H1 (cell line): ENCODE measurements at regions not wholly inside any gene's neighbourhood (a gene's known extent, or its start where the extent isn't known, plus 50 kb on each side); places are given as distances from the start of the nearest gene placed in this dataset.
A peak's percentile ranks its signal among the peaks of the same experiment; 100 is the strongest.

Source experiments
- CTCF ChIA-PET: fragments of 300-600 bp; sonication (Branson Sonifier 250); formaldehyde crosslinking; loops from one replicate; lab custom pipeline; 2021; ENCODE audit not compliant: partially characterized antibody; lab: Charles Lee
- POLR2A ChIA-PET: fragments of 300-600 bp; sonication (Branson Sonifier 250); formaldehyde crosslinking; loops from one replicate; lab custom pipeline; 2021; ENCODE audit warnings: inconsistent platforms; ENCODE audit not compliant: partially characterized antibody; lab: Charles Lee
- DNase-seq, 2 experiments: peaks; one replicate each; pipeline versions ENCODE4 v3.0.0 to v3.0.0-alpha.2; 2010 to 2022; ENCODE audit warnings: low spot score in 2 of 2, low read depth in 1 of 2, mixed read lengths in 1 of 2
- FAIRE-seq: peaks from 2 replicates; lab custom pipeline; 2011; peaks lifted over from hg19 to GRCh38; lab: Jason Lieb, UNC
- H2AFZ ChIP-seq: 2 replicates; pipeline ENCODE4 v1.8.1; 2012; ENCODE audit warnings: low read length, inconsistent platforms
- H2AK5ac ChIP-seq: 2 replicates; pipeline ENCODE4 v1.6.1; 2013; ENCODE audit warnings: low read depth, low read length
- H2BK120ac ChIP-seq: replicated peaks from 2 replicates; pipeline ENCODE3; 2013; ENCODE audit warnings: low read depth, low read length, inconsistent platforms
- H2BK12ac ChIP-seq: 2 replicates; pipeline ENCODE4 v1.6.1; 2013; ENCODE audit warnings: low read depth, low read length
- H2BK15ac ChIP-seq: 2 replicates; pipeline ENCODE4 v1.6.1; 2013; ENCODE audit warnings: low read length
- H2BK20ac ChIP-seq: 2 replicates; pipeline ENCODE4 v1.6.1; 2013; ENCODE audit warnings: low read length
- H2BK5ac ChIP-seq: 2 replicates; pipeline ENCODE4 v1.6.1; 2013; ENCODE audit warnings: low read depth, low read length
- H3K14ac ChIP-seq: 2 replicates; pipeline ENCODE4 v1.6.1; 2013; ENCODE audit warnings: inconsistent platforms; ENCODE audit not compliant: insufficient read length
- H3K18ac ChIP-seq: 2 replicates; pipeline ENCODE4 v1.6.1; 2013; ENCODE audit warnings: low read length; ENCODE audit errors: extremely low read depth
- H3K23ac ChIP-seq: 2 replicates; pipeline ENCODE4 v1.6.1; 2013; ENCODE audit warnings: inconsistent platforms; ENCODE audit not compliant: insufficient read length
- H3K23me2 ChIP-seq: 2 replicates; pipeline ENCODE4 v1.6.1; 2013; ENCODE audit warnings: low read depth, low read length
- H3K27ac ChIP-seq: 2 replicates; pipeline ENCODE4 v1.6.1; 2011; ENCODE audit warnings: low read depth, low read length, inconsistent platforms
- H3K27me3 ChIP-seq, 4 experiments: replicated peaks in 1 of 4; 1 replicate in 1 of 4; 2 replicates in 3 of 4; pipeline versions ENCODE4 v1.6.1 to v1.8.1; 2011 to 2013; ENCODE audit warnings: low read length in 3 of 4, mild to moderate bottlenecking in 3 of 4, inconsistent platforms in 2 of 4, mixed read lengths in 2 of 4, moderate library complexity in 1 of 4; ENCODE audit not compliant: control insufficient read depth in 3 of 4, insufficient read depth in 3 of 4; ENCODE audit errors: extremely low read depth in 1 of 4
- H3K36me3 ChIP-seq, 4 experiments: 2 replicates each; pipeline versions ENCODE4 v1.6.1 to v1.8.1; 2011 to 2013; ENCODE audit warnings: mild to moderate bottlenecking in 4 of 4, low read length in 3 of 4, moderate library complexity in 2 of 4, control low read depth in 1 of 4, inconsistent platforms in 1 of 4; ENCODE audit not compliant: insufficient read depth in 4 of 4, control insufficient read depth in 2 of 4
- H3K4ac ChIP-seq: replicated peaks from 2 replicates; pipeline ENCODE3; 2013; ENCODE audit warnings: low read length, low read depth, mixed read lengths, inconsistent platforms; ENCODE audit not compliant: insufficient read length
- H3K4me1 ChIP-seq, 4 experiments: replicated peaks in 1 of 4; 1 replicate in 1 of 4; 2 replicates in 3 of 4; pipeline versions ENCODE4 v1.6.1 to v1.8.1; 2011 to 2013; ENCODE audit warnings: low read length in 3 of 4, inconsistent platforms in 2 of 4, mixed read lengths in 1 of 4; ENCODE audit not compliant: insufficient read depth in 4 of 4, control insufficient read depth in 3 of 4
- H3K4me2 ChIP-seq, 2 experiments: 2 replicates each; pipeline versions ENCODE4 v1.6.1 to v1.8.1; 2011 to 2013; ENCODE audit warnings: low read depth in 2 of 2, low read length in 2 of 2, control low read depth in 1 of 2, inconsistent platforms in 1 of 2, mild to moderate bottlenecking in 1 of 2; ENCODE audit not compliant: insufficient read depth in 1 of 2
- H3K4me3 ChIP-seq, 4 experiments: fragments of 200-600, 300-600 bp in 1 of 4; sonication (generic), shearing (Covaris generic), sonication (Bioruptor Twin) in 1 of 4; 2 replicates each; pipeline versions ENCODE4 v1.5.1 to v1.8.1; 2011 to 2016; ENCODE audit warnings: low read length in 4 of 4, low read depth in 3 of 4, control low read depth in 2 of 4, inconsistent platforms in 2 of 4, mild to moderate bottlenecking in 2 of 4, mixed read lengths in 1 of 4, moderate library complexity in 1 of 4; ENCODE audit not compliant: insufficient read depth in 2 of 4; ENCODE audit errors: extremely low read depth in 1 of 4
- H3K56ac ChIP-seq: replicated peaks from 2 replicates; pipeline ENCODE3; 2013; ENCODE audit warnings: low read depth, mild to moderate bottlenecking, mixed read lengths, low read length, inconsistent platforms; ENCODE audit not compliant: insufficient read length
- H3K79me1 ChIP-seq: 2 replicates; pipeline ENCODE4 v1.6.1; 2013; ENCODE audit warnings: low read depth, low read length, control low read depth
- H3K79me2 ChIP-seq, 2 experiments: 2 replicates each; pipeline versions ENCODE4 v1.6.1 to v1.8.1; 2012 to 2013; ENCODE audit warnings: low read length in 2 of 2, mild to moderate bottlenecking in 2 of 2, inconsistent platforms in 1 of 2; ENCODE audit not compliant: insufficient read depth in 2 of 2, control insufficient read depth in 1 of 2
- H3K9ac ChIP-seq, 4 experiments: replicated peaks in 1 of 4; 1 replicate in 1 of 4; 2 replicates in 3 of 4; pipeline versions ENCODE4 v1.6.1 to v1.8.1; 2011 to 2013; ENCODE audit warnings: low read depth in 3 of 4, low read length in 3 of 4, control low read depth in 2 of 4, mild to moderate bottlenecking in 2 of 4, moderate library complexity in 2 of 4, inconsistent platforms in 1 of 4; ENCODE audit errors: extremely low read depth in 1 of 4
- H3K9me3 ChIP-seq, 2 experiments: 2 replicates each; pipeline versions ENCODE4 v1.6.1 to v1.8.1; 2012 to 2013; ENCODE audit warnings: mild to moderate bottlenecking in 2 of 2, moderate library complexity in 2 of 2, control low read depth in 1 of 2, inconsistent platforms in 1 of 2, low read depth in 1 of 2, low read length in 1 of 2, mixed read lengths in 1 of 2; ENCODE audit not compliant: insufficient read depth in 2 of 2
- H4K20me1 ChIP-seq, 2 experiments: replicated peaks in 1 of 2; 2 replicates each; pipeline versions ENCODE3 to v1.8.1; 2011 to 2013; ENCODE audit warnings: inconsistent platforms in 2 of 2, low read length in 2 of 2, mild to moderate bottlenecking in 1 of 2; ENCODE audit not compliant: insufficient read depth in 2 of 2, control insufficient read depth in 1 of 2
- H4K5ac ChIP-seq: 2 replicates; pipeline ENCODE4 v1.6.1; 2013; ENCODE audit warnings: low read length, low read depth, mixed read lengths, inconsistent platforms; ENCODE audit not compliant: insufficient read length
- H4K8ac ChIP-seq: 2 replicates; pipeline ENCODE4 v1.8.0; 2013; ENCODE audit warnings: mild to moderate bottlenecking, moderate library complexity, low read length, inconsistent platforms; ENCODE audit not compliant: insufficient read depth; ENCODE audit errors: extremely low read depth
- H4K91ac ChIP-seq: replicated peaks from 2 replicates; pipeline ENCODE3; 2013; ENCODE audit warnings: low read length, mixed read lengths, inconsistent platforms; ENCODE audit not compliant: insufficient read length
- ASH2L ChIP-seq: fragments of 200-600, 300-600 bp; sonication (generic); IDR thresholded peaks from one replicate; pipeline ENCODE4 v1.7.1; 2017; ENCODE audit warnings: low read length
- GABPA ChIP-seq: IDR thresholded peaks from 2 replicates; pipeline ENCODE4 v1.6.1; 2011; ENCODE audit warnings: mild to moderate bottlenecking, low read length, moderate library complexity, borderline replicate concordance; ENCODE audit not compliant: insufficient read depth
- WGBS, 2 experiments: shearing (Covaris generic) in 1 of 2; methylation state at CpG; one replicate each; pipeline versions ENCODE4 v1.1.6 to v1.1.7; 2013 to 2015; ENCODE audit warnings: low lambda C conversion rate in 2 of 2, mixed read lengths in 2 of 2, inconsistent platforms in 1 of 2, low coverage in 1 of 2, missing lambda C conversion rate in 1 of 2; ENCODE audit not compliant: insufficient replicate concordance in 2 of 2, insufficient coverage in 1 of 2, insufficient read length in 1 of 2; ENCODE audit errors: extremely low coverage in 1 of 2, missing lambda C conversion rate in 1 of 2; 5-methylcytosine and 5-hydroxymethylcytosine counted together

- POLR2A ChIA-PET, result no interaction called here
- H3K9ac ChIP-seq, result no peak overlapping the region
- CTCF ChIA-PET, result interaction anchor here (0.6 to 33.8 kb wide), 11 partner anchors 10 to 709 kb away, joined by 3 to 371 read pairs (median 4); no protein-coding TSS in a partner anchor
Measured at GRCh38 chr16:85220125-85220839, 108.0 kb upstream of the CIBAR2 start.

More at GRCh38 chr16:85220125-85220839, 108.0 kb upstream of the CIBAR2 start:
- Histone ChIP-seq H3K4me3 (no peak overlapping the region), H3K4me2 (no peak overlapping the region), H3K14ac (no peak overlapping the region), H2BK120ac (no peak overlapping the region), H3K56ac (no peak overlapping the region), H4K20me1 (peaks cover 0 to 6% of the 10 kb centered on the region in 2 experiments), H3K4ac (peak overlapping the region; percentile 60), H2AFZ (no peak overlapping the region), H2BK15ac (no peak overlapping the region), H2BK12ac (peak overlapping the region; percentile 68; the same call in 1 of the 2 replicates), H3K27ac (no peak overlapping the region), H2BK20ac (no peak overlapping the region), H3K79me2 (no peaks in the 10 kb centered on the region; a peak in 1 of 4 replicates), H3K4me1 (peaks cover 7 to 34% (median 18%) of the 10 kb centered on the region in 4 experiments), H3K23me2 (peaks cover 2% of the 10 kb centered on the region; the same call in 1 of the 2 replicates), H3K9me3 (no peaks in the 10 kb centered on the region; a peak in 1 of 4 replicates), H3K23ac (no peak overlapping the region), H3K18ac (no peak overlapping the region; the same call in 1 of the 2 replicates), H4K91ac (no peak overlapping the region), H2AK5ac (no peak overlapping the region), H3K36me3 (no peaks in the 10 kb centered on the region), H3K79me1 (peaks cover 3% of the 10 kb centered on the region), H4K8ac (no peak overlapping the region), H3K27me3 (no peaks in the 10 kb centered on the region), H2BK5ac (no peak overlapping the region; the same call in 1 of the 2 replicates), H4K5ac (no peak overlapping the region)
- DNase-seq, result no peak
- 83% methylated on average over 31 of the region's 31 CpGs; no CpG with 5 or more reads in 1 of the 2 experiments for WGBS, 2 experiments
- TF ChIP-seq ASH2L, result no peak
- TF ChIP-seq GABPA, result peak; percentile 55; the same call in 1 of the 2 replicates
- no peak for FAIRE-seq
